ENCODE measurements at regions not wholly inside any gene's neighbourhood (a gene's known extent, or its start where the extent isn't known, plus 50 kb on each side); places are given as distances from the start of the nearest gene placed in this dataset.

GRCh38 chr21:39048574-39048973, 134.7 kb downstream of the PSMG1 start:
- DNase-seq (ENCODE audit: low spot score in 2 of 2) = peak in 1 of 2 donors; percentile 5
- no peak for TF ChIP-seq CTCF (IDR thresholded peaks at IDR 0.05)
- intact Hi-C loops (cut with DNase I) = no loop called here

GRCh38 chr21:39048064-39048463, 135.2 kb downstream of the PSMG1 start:
- no peaks in the 10 kb centered on the region for H3K27me3 ChIP-seq
- DNase-seq (ENCODE audit: low spot score in 2 of 2) = peak in 1 of 2 donors; percentile 52
- H3K27ac ChIP-seq = no peak overlapping the region
- peaks cover 0 to 5% of the 10 kb centered on the region in 2 donors for H3K4me1 ChIP-seq
- no peaks in the 10 kb centered on the region for H3K9me3 ChIP-seq
- intact Hi-C loops (cut with DNase I) = no loop called here
- no peaks in the 10 kb centered on the region for H3K36me3 ChIP-seq
- TF ChIP-seq CTCF (IDR thresholded peaks at IDR 0.05) = no peak
- no peak overlapping the region for H3K4me3 ChIP-seq

More at GRCh38 chr21:39048574-39048973, 134.7 kb downstream of the PSMG1 start:
- H3K4me1 ChIP-seq = peaks cover 0 to 5% of the 10 kb centered on the region in 2 donors
- no peaks in the 10 kb centered on the region for H3K36me3 ChIP-seq
- H3K9me3 ChIP-seq = no peaks in the 10 kb centered on the region
- no peak overlapping the region for H3K27ac ChIP-seq
- H3K4me3 ChIP-seq = no peak overlapping the region
- no peaks in the 10 kb centered on the region for H3K27me3 ChIP-seq

GRCh38 chr21:39047046-39047445, 136.2 kb downstream of the PSMG1 start:
- Histone ChIP-seq H3K27me3 (no peaks in the 10 kb centered on the region), H3K36me3 (no peaks in the 10 kb centered on the region), H3K4me1 (peaks cover 0 to 5% of the 10 kb centered on the region in 2 donors), H3K27ac (no peak overlapping the region), H3K4me3 (no peak overlapping the region), H3K9me3 (no peaks in the 10 kb centered on the region)
- intact Hi-C loops (cut with DNase I) = no loop called here
- TF ChIP-seq CTCF (IDR thresholded peaks at IDR 0.05) = no peak
- DNase-seq (ENCODE audit: low spot score in 2 of 2) = peak in 1 of 2 donors; percentile 35

- peaks cover 0 to 4% of the 10 kb centered on the region in 2 donors for H3K4me1 ChIP-seq
- H3K36me3 ChIP-seq = no peaks in the 10 kb centered on the region
- peak in 1 of 2 donors; percentile 58 for DNase-seq (ENCODE audit: low spot score in 2 of 2)
- intact Hi-C loops (cut with DNase I) = no loop called here
- no peaks in the 10 kb centered on the region for H3K27me3 ChIP-seq
- H3K27ac ChIP-seq = no peak overlapping the region
- H3K4me3 ChIP-seq = no peak overlapping the region
- no peak for TF ChIP-seq CTCF (IDR thresholded peaks at IDR 0.05)
- no peaks in the 10 kb centered on the region for H3K9me3 ChIP-seq
These were observed 136.9 kb downstream of the PSMG1 start for GRCh38 chr21:39046236-39046916.

GRCh38 chr21:39041816-39042215, 141.4 kb downstream of the PSMG1 start:
- peak in 1 of 2 donors; percentile 39 for DNase-seq (ENCODE audit: low spot score in 2 of 2)
- Histone ChIP-seq H3K4me3 (no peak overlapping the region), H3K4me1 (peaks cover 0 to 12% of the 10 kb centered on the region in 2 donors), H3K36me3 (no peaks in the 10 kb centered on the region), H3K27ac (no peak overlapping the region), H3K9me3 (no peaks in the 10 kb centered on the region), H3K27me3 (no peaks in the 10 kb centered on the region)
- no peak for TF ChIP-seq CTCF (IDR thresholded peaks at IDR 0.05)
- intact Hi-C loops (cut with DNase I) = no loop called here
